Panc1 (cell line): ENCODE measurements at regions not wholly inside any gene's neighbourhood (a gene's known extent, or its start where the extent isn't known, plus 50 kb on each side); places are given as distances from the start of the nearest gene placed in this dataset.

Source experiments
- ATAC-seq: fragments of 200-7000 bp; cut with Tn5 transposase; 2 replicates; pipeline ENCODE4 v1.9.1; 2020; ENCODE audit warnings: mild to moderate bottlenecking, moderate library complexity
- BruUV-seq: library from RNA; stranded (reverse); fragments of 400-500 nt; replicated peaks from 2 replicates; lab custom pipeline; 2021; lab: Mats Ljungman, UMichigan
- CTCF ChIA-PET: fragments of 300-600 bp; sonication (Branson Sonifier 250); formaldehyde crosslinking; loops from one replicate; lab custom pipeline; 2022; ENCODE audit warnings: antibody characterized with exemption; lab: Charles Lee
- POLR2A ChIA-PET: fragments of 300-600 bp; sonication (Branson Sonifier 250); formaldehyde crosslinking; loops from one replicate; lab custom pipeline; 2022; ENCODE audit warnings: antibody characterized with exemption; lab: Charles Lee
- DNase-seq: peaks from one replicate; pipeline ENCODE4 v3.0.0-alpha.2; 2010; ENCODE audit warnings: low read depth, low spot score
- H3K27ac ChIP-seq: 2 replicates; pipeline ENCODE4 v1.5.1; 2011; ENCODE audit warnings: mild to moderate bottlenecking, low read length, inconsistent platforms
- H3K27me3 ChIP-seq: fragments of 200-500 bp; sonication (Bioruptor generic); 2 replicates; pipeline ENCODE4 v1.6.0; 2014; ENCODE audit warnings: low read length, inconsistent platforms; ENCODE audit not compliant: control insufficient read depth, insufficient read depth
- H3K36me3 ChIP-seq: fragments of 200-500 bp; sonication (Bioruptor generic); 2 replicates; pipeline ENCODE4 v1.5.1; 2014; ENCODE audit warnings: inconsistent platforms, mild to moderate bottlenecking, low read length, moderate library complexity; ENCODE audit not compliant: control insufficient read depth, insufficient read depth
- H3K4me1 ChIP-seq: 2 replicates; pipeline ENCODE4 v1.5.1; 2011; ENCODE audit warnings: inconsistent platforms, mild to moderate bottlenecking, low read length, moderate library complexity; ENCODE audit not compliant: control insufficient read depth, insufficient read depth
- H3K4me3 ChIP-seq, 2 experiments: 2 replicates each; pipeline ENCODE4 v1.5.1; 2011 to 2012; ENCODE audit warnings: low read depth in 2 of 2, low read length in 2 of 2, mild to moderate bottlenecking in 2 of 2, inconsistent platforms in 1 of 2, moderate library complexity in 1 of 2
- H3K9me3 ChIP-seq: fragments of 200-500 bp; sonication (Bioruptor generic); 2 replicates; pipeline ENCODE4 v1.5.1; 2014; ENCODE audit warnings: low read depth, mild to moderate bottlenecking, inconsistent platforms, low read length, moderate library complexity; ENCODE audit not compliant: control insufficient read depth, insufficient read depth
- POLR2AphosphoS5 ChIP-seq: IDR thresholded peaks from 2 replicates; pipeline ENCODE4 v1.6.1; 2012; ENCODE audit warnings: mild to moderate bottlenecking, low read depth, low read length, moderate library complexity
- SIN3A ChIP-seq: IDR thresholded peaks from 2 replicates; pipeline ENCODE4 v1.6.1; 2012; ENCODE audit warnings: low read depth, mild to moderate bottlenecking, low read length, moderate library complexity, borderline replicate concordance; ENCODE audit not compliant: insufficient read depth
- TCF7L2 ChIP-seq: IDR thresholded peaks from 2 replicates; pipeline ENCODE4 v1.6.1; 2011; ENCODE audit warnings: mild to moderate bottlenecking, low read depth, low read length, inconsistent platforms
- in situ Hi-C: cut with HindIII; loops from 2 replicates; pipeline ENCODE4 v1.10.0; 2016; ENCODE audit warnings: low sequenced_read_pairs, low pct_unique_long_range_greater_than_20kb
- intact Hi-C: fragments of 100-400 bp; cut with micrococcal nuclease; formaldehyde crosslinking; loops from one replicate; pipeline ENCODE4 v1.10.0; 2022; ENCODE audit not compliant: unreplicated experiment
- TF ChIP-seq, protein P1 (sequence below): fragments of 450-650 bp; IDR thresholded peaks from 2 replicates; pipeline ENCODE4 v1.5.1; 2017; ENCODE audit warnings: mild to moderate bottlenecking
- TF ChIP-seq, protein P2 (sequence below), 2 experiments: IDR thresholded peaks; 2 replicates each; pipeline ENCODE4 v1.6.1; 2011 to 2012; ENCODE audit warnings: low read depth in 2 of 2, control low read depth in 1 of 2, low read length in 1 of 2, mild to moderate bottlenecking in 1 of 2, moderate library complexity in 1 of 2; ENCODE audit not compliant: insufficient read depth in 1 of 2

- Histone ChIP-seq H3K9me3 (peaks cover 68% of the 10 kb centered on the region), H3K27ac (no peak overlapping the region), H3K4me1 (no peaks in the 10 kb centered on the region), H3K4me3 (no peak overlapping the region), H3K36me3 (no peaks in the 10 kb centered on the region; the same call in 1 of the 2 replicates), H3K27me3 (no peaks in the 10 kb centered on the region)
- intact Hi-C loops (no loop called here), in situ Hi-C loops (no loop called here)
- POLR2A ChIA-PET: no interaction called here
- ATAC-seq (no peak), DNase-seq (no peak)
- TF ChIP-seq SIN3A (no peak), POLR2AphosphoS5 (no peak), TCF7L2 (no peak)
- TF ChIP-seq, protein P1, sequence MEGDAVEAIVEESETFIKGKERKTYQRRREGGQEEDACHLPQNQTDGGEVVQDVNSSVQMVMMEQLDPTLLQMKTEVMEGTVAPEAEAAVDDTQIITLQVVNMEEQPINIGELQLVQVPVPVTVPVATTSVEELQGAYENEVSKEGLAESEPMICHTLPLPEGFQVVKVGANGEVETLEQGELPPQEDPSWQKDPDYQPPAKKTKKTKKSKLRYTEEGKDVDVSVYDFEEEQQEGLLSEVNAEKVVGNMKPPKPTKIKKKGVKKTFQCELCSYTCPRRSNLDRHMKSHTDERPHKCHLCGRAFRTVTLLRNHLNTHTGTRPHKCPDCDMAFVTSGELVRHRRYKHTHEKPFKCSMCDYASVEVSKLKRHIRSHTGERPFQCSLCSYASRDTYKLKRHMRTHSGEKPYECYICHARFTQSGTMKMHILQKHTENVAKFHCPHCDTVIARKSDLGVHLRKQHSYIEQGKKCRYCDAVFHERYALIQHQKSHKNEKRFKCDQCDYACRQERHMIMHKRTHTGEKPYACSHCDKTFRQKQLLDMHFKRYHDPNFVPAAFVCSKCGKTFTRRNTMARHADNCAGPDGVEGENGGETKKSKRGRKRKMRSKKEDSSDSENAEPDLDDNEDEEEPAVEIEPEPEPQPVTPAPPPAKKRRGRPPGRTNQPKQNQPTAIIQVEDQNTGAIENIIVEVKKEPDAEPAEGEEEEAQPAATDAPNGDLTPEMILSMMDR: no peak
- TF ChIP-seq, protein P2, sequence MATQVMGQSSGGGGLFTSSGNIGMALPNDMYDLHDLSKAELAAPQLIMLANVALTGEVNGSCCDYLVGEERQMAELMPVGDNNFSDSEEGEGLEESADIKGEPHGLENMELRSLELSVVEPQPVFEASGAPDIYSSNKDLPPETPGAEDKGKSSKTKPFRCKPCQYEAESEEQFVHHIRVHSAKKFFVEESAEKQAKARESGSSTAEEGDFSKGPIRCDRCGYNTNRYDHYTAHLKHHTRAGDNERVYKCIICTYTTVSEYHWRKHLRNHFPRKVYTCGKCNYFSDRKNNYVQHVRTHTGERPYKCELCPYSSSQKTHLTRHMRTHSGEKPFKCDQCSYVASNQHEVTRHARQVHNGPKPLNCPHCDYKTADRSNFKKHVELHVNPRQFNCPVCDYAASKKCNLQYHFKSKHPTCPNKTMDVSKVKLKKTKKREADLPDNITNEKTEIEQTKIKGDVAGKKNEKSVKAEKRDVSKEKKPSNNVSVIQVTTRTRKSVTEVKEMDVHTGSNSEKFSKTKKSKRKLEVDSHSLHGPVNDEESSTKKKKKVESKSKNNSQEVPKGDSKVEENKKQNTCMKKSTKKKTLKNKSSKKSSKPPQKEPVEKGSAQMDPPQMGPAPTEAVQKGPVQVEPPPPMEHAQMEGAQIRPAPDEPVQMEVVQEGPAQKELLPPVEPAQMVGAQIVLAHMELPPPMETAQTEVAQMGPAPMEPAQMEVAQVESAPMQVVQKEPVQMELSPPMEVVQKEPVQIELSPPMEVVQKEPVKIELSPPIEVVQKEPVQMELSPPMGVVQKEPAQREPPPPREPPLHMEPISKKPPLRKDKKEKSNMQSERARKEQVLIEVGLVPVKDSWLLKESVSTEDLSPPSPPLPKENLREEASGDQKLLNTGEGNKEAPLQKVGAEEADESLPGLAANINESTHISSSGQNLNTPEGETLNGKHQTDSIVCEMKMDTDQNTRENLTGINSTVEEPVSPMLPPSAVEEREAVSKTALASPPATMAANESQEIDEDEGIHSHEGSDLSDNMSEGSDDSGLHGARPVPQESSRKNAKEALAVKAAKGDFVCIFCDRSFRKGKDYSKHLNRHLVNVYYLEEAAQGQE (IDR thresholded peaks at IDR 0.05; ENCODE audit: insufficient read depth in 1 of 2, low read depth in 2 of 2, low read length in 1 of 2): no peak
- BruUV-seq: no TSS peak
- CTCF ChIA-PET: no interaction called here
Observed at GRCh38 chr15:25051399-25052154, 96.8 kb downstream of the SNRPN start.

DNA sequence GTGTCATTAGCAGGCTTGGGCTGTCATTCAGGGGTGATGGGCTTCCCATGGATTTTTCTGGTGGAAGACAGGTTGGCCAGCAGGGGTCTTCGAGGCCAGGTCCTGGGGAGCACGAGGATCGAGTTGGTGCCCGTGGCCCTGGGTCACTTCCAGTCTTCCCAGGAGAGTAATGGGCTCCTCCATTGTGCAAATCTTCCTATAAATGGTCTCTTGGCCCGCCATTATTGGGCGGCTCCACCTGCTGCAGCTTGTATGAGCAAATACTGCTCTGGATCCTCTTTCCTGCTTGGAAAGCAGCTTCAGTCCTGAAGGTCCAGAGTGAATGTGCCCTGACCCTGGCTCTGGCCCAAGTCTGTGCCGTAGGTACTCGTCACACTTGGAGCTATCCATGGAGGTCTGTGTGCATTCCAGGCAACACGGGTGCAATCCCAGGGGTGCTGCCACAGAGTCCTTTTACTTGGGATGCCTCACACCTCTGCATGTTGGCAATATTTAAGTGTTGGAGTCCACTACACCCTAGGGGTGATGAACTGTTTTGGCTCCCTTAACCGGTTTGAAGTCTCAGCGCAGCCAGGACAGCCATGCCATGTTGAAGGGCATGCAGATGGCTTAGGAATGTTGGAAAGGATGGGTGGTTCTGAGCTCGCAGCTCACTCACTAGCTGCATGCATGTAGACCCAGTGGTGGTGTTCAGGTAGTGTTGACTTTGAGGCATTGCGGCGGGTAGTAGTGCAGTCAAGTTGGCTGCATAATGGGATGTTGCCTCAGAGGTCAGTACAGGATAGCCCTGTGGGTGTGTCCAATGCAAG is 97.6 kb downstream of the SNRPN start:
- POLR2A ChIA-PET: no interaction called here
- no peak overlapping the region for H3K27ac ChIP-seq
- DNase-seq (no peak), ATAC-seq (no peak)
- no peaks in the 10 kb centered on the region for H3K27me3 ChIP-seq
- in situ Hi-C loops: no loop called here
- H3K4me1 ChIP-seq: no peaks in the 10 kb centered on the region
- TF ChIP-seq, protein P2 (IDR thresholded peaks at IDR 0.05; ENCODE audit: insufficient read depth in 1 of 2, low read depth in 2 of 2, low read length in 1 of 2): no peak
- TF ChIP-seq, protein P1: no peak
- no peak for TF ChIP-seq POLR2AphosphoS5
- TF ChIP-seq SIN3A: no peak
- no peak for TF ChIP-seq TCF7L2
- BruUV-seq: no TSS peak
- H3K36me3 ChIP-seq: no peaks in the 10 kb centered on the region; the same call in 1 of the 2 replicates
- CTCF ChIA-PET: no interaction called here
- intact Hi-C loops: no loop called here
- no peak overlapping the region for H3K4me3 ChIP-seq
- peaks cover 75% of the 10 kb centered on the region for H3K9me3 ChIP-seq
